ENCODE measurements at regions not wholly inside any gene's neighbourhood (a gene's known extent, or its start where the extent isn't known, plus 50 kb on each side); places are given as distances from the start of the nearest gene placed in this dataset.

- no peaks in the 10 kb centered on the region for H3K36me3 ChIP-seq
- ATAC-seq (no peak), DNase-seq (no peak)
- no peaks in the 10 kb centered on the region for H3K9me3 ChIP-seq
- no peak for TF ChIP-seq CTCF (IDR thresholded peaks at IDR 0.05)
- H3K4me3 ChIP-seq: no peak overlapping the region
- intact Hi-C loops (cut with DNase I): no loop called here
- no peaks in the 10 kb centered on the region for H3K4me1 ChIP-seq
- H3K27me3 ChIP-seq: no peaks in the 10 kb centered on the region
- no peak overlapping the region for H3K27ac ChIP-seq
Observed at GRCh38 chr1:104671684-104672353, 922.1 kb downstream of the AMY1C start.

DNA sequence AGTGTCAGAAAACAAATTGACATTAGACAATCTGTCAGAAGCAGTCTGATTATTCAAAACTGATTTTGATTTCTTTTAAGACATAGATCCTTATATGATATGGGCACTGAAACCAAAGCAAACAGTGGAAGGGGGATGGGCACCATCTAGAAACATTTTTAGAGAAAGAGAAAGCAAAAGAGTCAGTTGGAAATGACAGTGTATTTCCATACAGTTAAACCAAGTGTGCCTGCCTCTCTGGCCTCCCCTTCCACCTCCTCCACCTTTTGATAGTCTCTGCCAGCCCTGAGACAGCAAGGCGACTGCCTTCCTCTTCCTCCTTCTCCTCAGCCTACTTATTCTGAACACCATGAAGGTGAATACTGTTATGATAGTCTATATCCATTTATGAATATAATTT, 949.7 kb downstream of the AMY1C start:
- ATAC-seq (no peak), DNase-seq (no peak)
- no peaks in the 10 kb centered on the region for H3K36me3 ChIP-seq
- intact Hi-C loops (cut with DNase I): no loop called here
- no peaks in the 10 kb centered on the region for H3K4me1 ChIP-seq
- H3K4me3 ChIP-seq: no peak overlapping the region
- TF ChIP-seq CTCF (IDR thresholded peaks at IDR 0.05): no peak
- H3K27ac ChIP-seq: no peak overlapping the region
- no peaks in the 10 kb centered on the region for H3K27me3 ChIP-seq
- H3K9me3 ChIP-seq: no peaks in the 10 kb centered on the region

DNA sequence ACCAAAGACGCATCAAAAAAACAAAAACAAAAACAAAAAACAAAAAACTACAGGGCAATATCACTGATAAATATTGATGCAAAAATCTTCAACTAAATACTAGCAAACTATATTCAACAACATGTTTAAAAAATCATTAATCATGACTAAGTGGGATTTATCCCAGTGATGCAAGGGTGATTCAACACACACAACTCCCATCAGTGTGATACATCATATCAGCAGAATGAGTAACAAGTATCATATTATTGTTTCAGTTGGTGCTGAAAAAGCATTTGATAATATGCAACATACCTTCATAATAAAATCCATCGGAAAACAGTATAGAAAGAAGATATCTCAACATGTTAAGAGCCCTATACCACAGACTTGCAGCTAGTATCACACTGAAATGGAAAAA, 953.0 kb downstream of the AMY1C start:
- intact Hi-C loops (cut with DNase I): no loop called here
- DNase-seq: no peak
- H3K27ac ChIP-seq: no peak overlapping the region
- no peak overlapping the region for H3K4me3 ChIP-seq
- no peak for ATAC-seq
- TF ChIP-seq CTCF (IDR thresholded peaks at IDR 0.05): no peak
- H3K9me3 ChIP-seq: no peaks in the 10 kb centered on the region
- no peaks in the 10 kb centered on the region for H3K36me3 ChIP-seq
- H3K27me3 ChIP-seq: no peaks in the 10 kb centered on the region
- no peaks in the 10 kb centered on the region for H3K4me1 ChIP-seq

DNA sequence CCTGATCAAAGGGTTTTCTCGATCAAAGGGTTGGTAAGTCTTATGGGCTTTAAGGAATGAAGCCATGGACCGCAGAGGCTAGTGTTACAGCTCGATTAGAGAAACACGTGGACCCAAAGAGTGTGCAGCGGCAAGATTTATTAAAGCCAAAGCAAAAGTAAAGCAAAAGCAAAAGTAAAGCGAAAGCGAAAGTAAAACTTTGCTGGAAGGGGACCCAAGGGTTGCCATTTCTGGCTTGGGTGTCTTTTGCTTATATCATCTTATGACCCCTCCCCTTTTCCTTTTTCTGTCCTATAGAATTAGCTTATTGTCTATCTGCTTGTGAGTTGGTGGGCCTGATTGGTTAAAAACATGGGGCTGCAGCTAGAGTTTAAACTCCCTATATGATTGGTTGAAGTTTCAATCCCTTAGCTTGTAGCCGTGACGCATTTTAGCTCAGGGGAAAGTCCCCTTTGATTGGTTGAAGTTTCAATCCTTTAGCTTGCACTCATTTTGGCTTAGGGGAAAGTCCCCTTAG, 957.0 kb downstream of the AMY1C start:
- TF ChIP-seq CTCF (IDR thresholded peaks at IDR 0.05): no peak
- no peaks in the 10 kb centered on the region for H3K9me3 ChIP-seq
- ATAC-seq: no peak
- no peak for DNase-seq
- H3K27ac ChIP-seq: no peak overlapping the region
- no peaks in the 10 kb centered on the region for H3K36me3 ChIP-seq
- intact Hi-C loops (cut with DNase I): no loop called here
- H3K27me3 ChIP-seq: no peaks in the 10 kb centered on the region
- H3K4me3 ChIP-seq: no peak overlapping the region
- no peaks in the 10 kb centered on the region for H3K4me1 ChIP-seq

- Histone ChIP-seq H3K4me1 (no peaks in the 10 kb centered on the region), H3K36me3 (no peaks in the 10 kb centered on the region), H3K9me3 (no peaks in the 10 kb centered on the region), H3K4me3 (no peak overlapping the region), H3K27me3 (no peaks in the 10 kb centered on the region), H3K27ac (no peak overlapping the region)
- intact Hi-C loops (cut with DNase I): no loop called here
- DNase-seq: no peak
- no peak for TF ChIP-seq CTCF (IDR thresholded peaks at IDR 0.05)
- ATAC-seq: no peak
Observed at GRCh38 chr1:104718752-104719151, 969.1 kb downstream of the AMY1C start.

- DNase-seq (no peak), ATAC-seq (no peak)
- Histone ChIP-seq H3K4me3 (no peak overlapping the region), H3K4me1 (no peaks in the 10 kb centered on the region), H3K36me3 (no peaks in the 10 kb centered on the region), H3K27ac (no peak overlapping the region), H3K27me3 (no peaks in the 10 kb centered on the region), H3K9me3 (no peaks in the 10 kb centered on the region)
- TF ChIP-seq CTCF (IDR thresholded peaks at IDR 0.05): no peak
- intact Hi-C loops (cut with DNase I): no loop called here
Observed at GRCh38 chr1:104720741-104721140, 971.0 kb downstream of the AMY1C start.

Data from upper lobe of right lung (tissue), 1 donor.